Neuronal stem cell (in vitro differentiated cells): ENCODE measurements at regions not wholly inside any gene's neighbourhood (a gene's known extent, or its start where the extent isn't known, plus 50 kb on each side); places are given as distances from the start of the nearest gene placed in this dataset.

Experiments used
- DNase-seq: peaks from one replicate; pipeline ENCODE4 v3.0.0-alpha.2; 2013; ENCODE audit warnings: low spot score
- H2AFZ ChIP-seq: one replicate; pipeline ENCODE4 v1.6.1; 2013; ENCODE audit warnings: mild to moderate bottlenecking, low read length, inconsistent platforms
- H2AK5ac ChIP-seq: 2 replicates; pipeline ENCODE4 v1.6.1; 2013; ENCODE audit warnings: low read depth, mild to moderate bottlenecking, inconsistent platforms, low read length, moderate library complexity, mixed read lengths
- H2BK120ac ChIP-seq: 2 replicates; pipeline ENCODE4 v1.6.1; 2013; ENCODE audit warnings: low read depth, mild to moderate bottlenecking, inconsistent platforms, low read length, moderate library complexity, mixed read lengths
- H2BK12ac ChIP-seq: one replicate; pipeline ENCODE4 v1.6.1; 2013; ENCODE audit warnings: low read length, inconsistent platforms
- H2BK15ac ChIP-seq: 2 replicates; pipeline ENCODE4 v1.6.1; 2013; ENCODE audit warnings: mild to moderate bottlenecking, low read length, inconsistent platforms, mixed read lengths
- H2BK5ac ChIP-seq: one replicate; pipeline ENCODE4 v1.6.1; 2013; ENCODE audit warnings: inconsistent platforms, mild to moderate bottlenecking, low read length, moderate library complexity
- H3K14ac ChIP-seq: one replicate; pipeline ENCODE4 v1.6.1; 2013; ENCODE audit warnings: low read length, inconsistent platforms
- H3K18ac ChIP-seq: 2 replicates; pipeline ENCODE4 v1.6.1; 2013; ENCODE audit warnings: low read length, inconsistent platforms
- H3K23ac ChIP-seq: 2 replicates; pipeline ENCODE4 v1.6.1; 2013; ENCODE audit warnings: low read depth, mild to moderate bottlenecking, mixed read lengths, low read length, inconsistent platforms; ENCODE audit not compliant: poor library complexity
- H3K27ac ChIP-seq: replicated peaks from 3 replicates; pipeline ENCODE4 v1.5.1; 2013; ENCODE audit warnings: low read length, inconsistent platforms
- H3K27me3 ChIP-seq, 3 experiments: 2 replicates each; pipeline ENCODE4 v1.6.1; 2013; ENCODE audit warnings: low read length in 3 of 3, mild to moderate bottlenecking in 2 of 3, inconsistent platforms in 1 of 3, low read depth in 1 of 3, mixed read lengths in 1 of 3, moderate library complexity in 1 of 3; ENCODE audit not compliant: control insufficient read depth in 3 of 3, insufficient read depth in 3 of 3
- H3K36me3 ChIP-seq, 2 donors: replicated peaks in 1 of 2; 2 replicates each; pipeline ENCODE4 v1.6.1; 2013; ENCODE audit warnings: low read length in 2 of 2; ENCODE audit not compliant: control insufficient read depth in 2 of 2, insufficient read depth in 2 of 2
- H3K4ac ChIP-seq: 2 replicates; pipeline ENCODE4 v1.6.1; 2013; ENCODE audit warnings: inconsistent platforms, mild to moderate bottlenecking, low read length, moderate library complexity
- H3K4me1 ChIP-seq, 2 donors: 1 replicate in 1 of 2; 2 replicates in 1 of 2; pipeline ENCODE4 v1.6.1; 2013; ENCODE audit warnings: low read length in 2 of 2, low read depth in 1 of 2; ENCODE audit not compliant: control insufficient read depth in 2 of 2, insufficient read depth in 1 of 2
- H3K4me2 ChIP-seq: one replicate; pipeline ENCODE4 v1.6.1; 2013; ENCODE audit warnings: mild to moderate bottlenecking, low read length, inconsistent platforms; ENCODE audit not compliant: insufficient read depth, poor library complexity, severe bottlenecking
- H3K4me3 ChIP-seq, 2 donors: 2 replicates each; pipeline ENCODE4 v1.5.1; 2013; ENCODE audit warnings: low read length in 2 of 2, mild to moderate bottlenecking in 2 of 2, inconsistent platforms in 1 of 2, moderate library complexity in 1 of 2
- H3K79me1 ChIP-seq: one replicate; pipeline ENCODE4 v1.6.1; 2013; ENCODE audit warnings: low read depth, mild to moderate bottlenecking, inconsistent platforms, low read length, moderate library complexity
- H3K9ac ChIP-seq: one replicate; pipeline ENCODE4 v1.6.1; 2013; ENCODE audit warnings: mild to moderate bottlenecking, low read depth, low read length, inconsistent platforms; ENCODE audit not compliant: poor library complexity
- H3K9me3 ChIP-seq, 2 donors: replicated peaks in 1 of 2; 2 replicates each; pipeline versions ENCODE3 to v1.6.1; 2013; ENCODE audit warnings: low read length in 2 of 2, mild to moderate bottlenecking in 2 of 2, inconsistent platforms in 1 of 2, low read depth in 1 of 2, mixed read lengths in 1 of 2, moderate library complexity in 1 of 2; ENCODE audit not compliant: control insufficient read depth in 2 of 2, insufficient read depth in 1 of 2
- H4K8ac ChIP-seq: one replicate; pipeline ENCODE4 v1.6.1; 2013; ENCODE audit warnings: low read depth, mild to moderate bottlenecking, inconsistent platforms, low read length, moderate library complexity
- H4K91ac ChIP-seq: one replicate; pipeline ENCODE4 v1.6.1; 2013; ENCODE audit warnings: low read length, low read depth, mild to moderate bottlenecking, inconsistent platforms; ENCODE audit not compliant: poor library complexity
- WGBS, 2 donors: extraction: QIAGEN DNeasy Blood & Tissue Kit; methylation state at CpG; one replicate each; pipeline ENCODE4 v1.1.7; 2013; ENCODE audit warnings: missing lambda C conversion rate in 2 of 2, mixed read lengths in 1 of 2; ENCODE audit not compliant: insufficient read length in 2 of 2, insufficient replicate concordance in 1 of 2; ENCODE audit errors: extremely low coverage in 2 of 2; 5-methylcytosine and 5-hydroxymethylcytosine counted together

DNA sequence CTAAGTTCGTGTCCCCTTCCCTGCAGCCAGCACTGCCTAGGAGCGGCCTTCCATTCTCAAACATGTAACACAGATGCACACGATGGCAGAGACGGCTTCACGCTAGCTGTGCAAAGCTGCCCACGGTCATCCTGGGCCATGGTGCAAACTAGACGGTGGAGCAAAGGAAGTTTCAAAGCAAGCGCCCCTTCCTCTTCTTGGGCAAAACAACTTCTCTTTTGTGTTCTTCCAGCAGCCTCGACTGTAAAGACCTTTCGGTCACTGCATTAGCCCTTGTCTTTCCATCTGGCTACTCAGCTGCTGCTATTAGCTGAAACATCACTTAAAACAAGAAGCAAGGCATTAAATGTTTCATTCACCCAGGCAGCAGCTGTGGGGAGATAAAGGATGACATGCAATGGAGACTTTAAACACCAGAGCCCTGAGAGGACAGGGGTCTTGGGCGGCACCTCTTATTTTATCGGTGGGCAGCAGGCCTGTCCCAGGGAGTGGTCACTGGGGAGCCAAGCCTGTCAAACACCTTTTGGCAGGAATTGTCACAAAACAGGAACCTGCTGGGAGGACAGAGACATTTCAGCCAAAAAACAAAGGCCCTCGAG is 214.8 kb downstream of the KLF6 start:
- Histone ChIP-seq H3K79me1 (no peaks in the 10 kb centered on the region), H3K4me1 (peaks cover 7 to 11% of the 10 kb centered on the region in 2 donors), H3K9me3 (no peaks in the 10 kb centered on the region), H2BK12ac (no peak overlapping the region), H3K27ac (no peak overlapping the region), H3K14ac (no peak overlapping the region), H4K91ac (no peak overlapping the region), H2AFZ (peak overlapping the region; percentile 50), H3K18ac (no peak overlapping the region), H3K9ac (no peak overlapping the region), H3K4me2 (no peak overlapping the region), H3K36me3 (no peaks in the 10 kb centered on the region), H4K8ac (no peak overlapping the region), H2BK15ac (no peak overlapping the region), H3K23ac (no peak overlapping the region), H2AK5ac (no peak overlapping the region), H3K27me3 (no peaks in the 10 kb centered on the region), H3K4ac (no peak overlapping the region), H2BK5ac (no peak overlapping the region), H3K4me3 (no peak overlapping the region), H2BK120ac (no peak overlapping the region)
- DNase-seq = no peak
- WGBS, 2 donors = no CpG with 5 or more reads among the region's 13 CpGs

DNA sequence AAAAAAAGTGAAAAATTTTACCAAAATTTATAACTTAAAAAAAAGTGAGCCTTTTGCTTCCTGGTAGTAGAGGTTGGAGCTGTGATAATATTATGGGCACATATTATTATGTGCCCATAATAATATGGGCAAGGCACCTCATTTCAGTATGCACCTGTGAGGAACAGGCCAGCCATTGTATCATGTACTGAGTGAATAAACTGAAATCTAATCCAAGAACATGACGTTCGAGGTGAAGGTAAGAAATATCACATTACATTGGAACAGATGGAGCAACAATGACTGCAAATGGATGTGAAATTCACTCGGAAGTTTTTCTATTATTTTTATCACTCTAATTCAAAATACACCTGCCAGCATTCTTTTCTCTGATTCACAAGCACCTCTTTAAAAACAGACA is 216.0 kb downstream of the KLF6 start:
- DNase-seq = no peak
- Histone ChIP-seq H2AK5ac (no peak overlapping the region), H2BK5ac (no peak overlapping the region), H3K4me1 (peaks cover 7 to 11% of the 10 kb centered on the region in 2 donors), H2BK12ac (no peak overlapping the region), H3K27me3 (no peaks in the 10 kb centered on the region), H2BK120ac (no peak overlapping the region), H4K8ac (no peak overlapping the region), H2BK15ac (no peak overlapping the region), H3K79me1 (no peaks in the 10 kb centered on the region), H3K27ac (no peak overlapping the region), H2AFZ (no peak overlapping the region), H3K9ac (no peak overlapping the region), H3K9me3 (no peaks in the 10 kb centered on the region), H3K23ac (no peak overlapping the region), H3K4me3 (no peak overlapping the region), H4K91ac (no peak overlapping the region), H3K4ac (no peak overlapping the region), H3K4me2 (no peak overlapping the region), H3K36me3 (no peaks in the 10 kb centered on the region), H3K14ac (no peak overlapping the region), H3K18ac (no peak overlapping the region)
- no CpG with 5 or more reads among the region's 3 CpGs for WGBS, 2 donors

DNA sequence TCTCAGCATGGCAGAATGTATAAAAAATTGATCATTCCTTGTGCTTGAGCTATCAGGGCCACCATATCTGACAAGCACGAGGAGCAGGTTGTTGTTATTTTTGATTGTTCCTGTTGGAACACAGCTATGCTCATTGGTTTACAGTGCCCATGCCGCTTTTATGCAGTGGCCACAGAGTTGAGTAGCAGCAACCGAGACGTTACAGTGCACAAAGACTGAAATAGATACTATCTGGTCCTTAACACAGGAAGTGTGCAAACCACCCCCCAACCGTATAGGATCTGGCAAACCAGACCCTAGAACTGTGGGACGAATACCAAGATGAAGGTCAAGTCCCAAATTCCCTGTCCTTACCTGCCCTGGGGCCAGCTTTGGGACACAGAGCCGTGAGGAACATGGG is 216.6 kb downstream of the KLF6 start:
- Histone ChIP-seq H3K4me3 (no peak overlapping the region), H3K23ac (no peak overlapping the region), H3K27me3 (no peaks in the 10 kb centered on the region), H2BK12ac (no peak overlapping the region), H4K91ac (no peak overlapping the region), H2BK15ac (no peak overlapping the region), H3K79me1 (no peaks in the 10 kb centered on the region), H3K27ac (no peak overlapping the region), H2AFZ (no peak overlapping the region), H2BK5ac (no peak overlapping the region), H3K4me1 (peaks cover 7 to 11% of the 10 kb centered on the region in 2 donors), H3K9me3 (no peaks in the 10 kb centered on the region), H2BK120ac (no peak overlapping the region), H4K8ac (no peak overlapping the region), H3K4me2 (no peak overlapping the region), H3K36me3 (no peaks in the 10 kb centered on the region), H3K18ac (no peak overlapping the region), H3K9ac (no peak overlapping the region), H3K14ac (no peak overlapping the region), H2AK5ac (no peak overlapping the region), H3K4ac (no peak overlapping the region)
- DNase-seq = no peak
- WGBS, 2 donors = no CpG with 5 or more reads among the region's 7 CpGs

DNA sequence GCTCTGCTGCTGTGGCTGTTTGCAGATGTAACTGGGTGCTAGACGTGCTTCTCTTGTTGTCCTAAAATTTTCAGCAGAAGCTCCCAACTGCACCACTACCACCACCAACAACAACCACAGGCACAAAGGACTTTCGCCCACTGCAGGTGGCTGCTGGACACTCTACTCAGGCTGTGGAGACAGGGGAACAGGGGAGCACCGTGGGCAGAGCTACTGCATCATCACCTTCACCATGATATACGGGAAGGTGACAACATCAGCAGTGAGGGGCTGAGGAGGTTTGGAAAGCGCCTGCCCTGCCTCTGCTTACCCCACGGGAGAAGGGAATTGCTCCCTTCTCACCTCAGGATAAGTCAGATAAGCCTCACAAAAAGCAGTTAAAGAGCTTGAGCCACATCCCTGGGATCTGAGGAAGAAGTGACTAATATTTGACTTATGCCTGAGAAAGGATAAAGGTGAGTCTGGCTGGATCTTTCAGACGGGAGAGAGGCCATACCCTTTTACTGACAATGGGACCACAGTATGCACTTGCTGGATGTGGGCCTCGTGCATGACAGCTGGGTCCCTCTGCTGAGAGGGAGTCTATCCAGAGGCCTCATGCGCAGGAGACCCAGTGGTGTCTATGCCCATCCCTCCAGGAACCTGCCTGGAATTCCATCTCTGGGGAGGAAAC is 217.6 kb downstream of the KLF6 start:
- Histone ChIP-seq H3K9me3 (no peaks in the 10 kb centered on the region), H2AFZ (no peak overlapping the region), H3K4me3 (no peak overlapping the region), H3K4me2 (no peak overlapping the region), H2BK120ac (no peak overlapping the region), H2BK5ac (no peak overlapping the region), H3K79me1 (no peaks in the 10 kb centered on the region), H3K14ac (no peak overlapping the region), H3K4ac (peak overlapping the region; percentile 26), H3K36me3 (no peaks in the 10 kb centered on the region), H2AK5ac (no peak overlapping the region), H3K23ac (no peak overlapping the region), H3K4me1 (peaks cover 7 to 11% of the 10 kb centered on the region in 2 donors), H2BK12ac (no peak overlapping the region), H4K91ac (peak overlapping the region; percentile 56), H3K18ac (peak overlapping the region; percentile 70), H2BK15ac (no peak overlapping the region), H3K9ac (no peak overlapping the region), H4K8ac (no peak overlapping the region), H3K27me3 (no peaks in the 10 kb centered on the region), H3K27ac (no peak overlapping the region)
- no peak for DNase-seq
- no CpG with 5 or more reads among the region's 9 CpGs for WGBS, 2 donors
